Gastroesophageal sphincter (tissue), 3 donors: ENCODE measurements at regions not wholly inside any gene's neighbourhood (a gene's known extent, or its start where the extent isn't known, plus 50 kb on each side); places are given as distances from the start of the nearest gene placed in this dataset.

Experiments
- POLR2A ChIP-seq, 2 donors: fragments of 450-650 bp; IDR thresholded peaks; one replicate each; pipeline ENCODE4 v1.6.1; 2017; ENCODE audit warnings: antibody characterized with exemption in 2 of 2, mild to moderate bottlenecking in 2 of 2, moderate library complexity in 1 of 2
- TF ChIP-seq, protein P1 (sequence below), 4 experiments: fragments of 200-600 bp in 2 of 4; fragments of 450-650 bp in 2 of 4; sonication (generic) in 1 of 4; IDR thresholded peaks; one replicate each; pipeline ENCODE4 v1.5.1; 2017 to 2019; ENCODE audit warnings: antibody characterized with exemption in 4 of 4, mild to moderate bottlenecking in 2 of 4, moderate library complexity in 2 of 4

DNA sequence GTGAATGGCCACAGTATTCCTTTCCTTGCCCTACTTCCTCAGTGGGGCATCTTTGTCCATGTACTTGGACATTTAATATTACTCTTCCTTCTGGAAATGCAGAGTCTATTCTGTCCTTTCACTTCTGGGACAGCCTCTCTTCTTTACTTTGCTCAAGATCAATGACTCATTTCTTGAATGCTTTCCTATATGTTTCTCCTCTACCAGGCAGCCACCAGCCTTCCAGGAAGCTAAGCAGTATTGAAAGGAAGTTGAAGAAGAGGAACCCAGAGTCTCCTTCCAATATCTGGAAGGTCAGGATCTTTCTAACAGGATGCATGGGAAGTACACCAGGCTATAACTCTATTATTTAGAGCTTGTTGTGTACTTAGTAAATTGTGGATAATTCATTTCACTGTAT, 182.8 kb downstream of the CD47 start:
- TF ChIP-seq, protein P1, sequence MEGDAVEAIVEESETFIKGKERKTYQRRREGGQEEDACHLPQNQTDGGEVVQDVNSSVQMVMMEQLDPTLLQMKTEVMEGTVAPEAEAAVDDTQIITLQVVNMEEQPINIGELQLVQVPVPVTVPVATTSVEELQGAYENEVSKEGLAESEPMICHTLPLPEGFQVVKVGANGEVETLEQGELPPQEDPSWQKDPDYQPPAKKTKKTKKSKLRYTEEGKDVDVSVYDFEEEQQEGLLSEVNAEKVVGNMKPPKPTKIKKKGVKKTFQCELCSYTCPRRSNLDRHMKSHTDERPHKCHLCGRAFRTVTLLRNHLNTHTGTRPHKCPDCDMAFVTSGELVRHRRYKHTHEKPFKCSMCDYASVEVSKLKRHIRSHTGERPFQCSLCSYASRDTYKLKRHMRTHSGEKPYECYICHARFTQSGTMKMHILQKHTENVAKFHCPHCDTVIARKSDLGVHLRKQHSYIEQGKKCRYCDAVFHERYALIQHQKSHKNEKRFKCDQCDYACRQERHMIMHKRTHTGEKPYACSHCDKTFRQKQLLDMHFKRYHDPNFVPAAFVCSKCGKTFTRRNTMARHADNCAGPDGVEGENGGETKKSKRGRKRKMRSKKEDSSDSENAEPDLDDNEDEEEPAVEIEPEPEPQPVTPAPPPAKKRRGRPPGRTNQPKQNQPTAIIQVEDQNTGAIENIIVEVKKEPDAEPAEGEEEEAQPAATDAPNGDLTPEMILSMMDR (IDR thresholded peaks at IDR 0.05), result no peak
- no peak for TF ChIP-seq POLR2A (IDR thresholded peaks at IDR 0.05)
